KOPT-K1 (cell line): ENCODE measurements at regions not wholly inside any gene's neighbourhood (a gene's known extent, or its start where the extent isn't known, plus 50 kb on each side); places are given as distances from the start of the nearest gene placed in this dataset.
"Not testable (repeated sequence)": the region's sequence is repeated elsewhere in the genome, so short reads cannot be mapped to it uniquely, and the experiment has no call there.

Experiments used
- H3K27ac ChIP-seq: fragments of 200-600 bp; sonication (generic); 2 replicates; pipeline ENCODE4 v1.5.1; 2016; ENCODE audit warnings: antibody characterized with exemption, mild to moderate bottlenecking, low read depth, low read length; ENCODE audit not compliant: poor library complexity, severe bottlenecking
- H3K36me3 ChIP-seq: fragments of 200-600 bp; sonication (generic); 2 replicates; pipeline ENCODE4 v1.5.1; 2017; ENCODE audit warnings: antibody characterized with exemption, mild to moderate bottlenecking, low read length, moderate library complexity; ENCODE audit not compliant: insufficient read depth
- H3K9me3 ChIP-seq: fragments of 200-600 bp; sonication (generic); 2 replicates; pipeline ENCODE4 v1.5.1; 2017; ENCODE audit warnings: antibody characterized with exemption, low read length, mild to moderate bottlenecking; ENCODE audit not compliant: insufficient read depth, poor library complexity, severe bottlenecking

DNA sequence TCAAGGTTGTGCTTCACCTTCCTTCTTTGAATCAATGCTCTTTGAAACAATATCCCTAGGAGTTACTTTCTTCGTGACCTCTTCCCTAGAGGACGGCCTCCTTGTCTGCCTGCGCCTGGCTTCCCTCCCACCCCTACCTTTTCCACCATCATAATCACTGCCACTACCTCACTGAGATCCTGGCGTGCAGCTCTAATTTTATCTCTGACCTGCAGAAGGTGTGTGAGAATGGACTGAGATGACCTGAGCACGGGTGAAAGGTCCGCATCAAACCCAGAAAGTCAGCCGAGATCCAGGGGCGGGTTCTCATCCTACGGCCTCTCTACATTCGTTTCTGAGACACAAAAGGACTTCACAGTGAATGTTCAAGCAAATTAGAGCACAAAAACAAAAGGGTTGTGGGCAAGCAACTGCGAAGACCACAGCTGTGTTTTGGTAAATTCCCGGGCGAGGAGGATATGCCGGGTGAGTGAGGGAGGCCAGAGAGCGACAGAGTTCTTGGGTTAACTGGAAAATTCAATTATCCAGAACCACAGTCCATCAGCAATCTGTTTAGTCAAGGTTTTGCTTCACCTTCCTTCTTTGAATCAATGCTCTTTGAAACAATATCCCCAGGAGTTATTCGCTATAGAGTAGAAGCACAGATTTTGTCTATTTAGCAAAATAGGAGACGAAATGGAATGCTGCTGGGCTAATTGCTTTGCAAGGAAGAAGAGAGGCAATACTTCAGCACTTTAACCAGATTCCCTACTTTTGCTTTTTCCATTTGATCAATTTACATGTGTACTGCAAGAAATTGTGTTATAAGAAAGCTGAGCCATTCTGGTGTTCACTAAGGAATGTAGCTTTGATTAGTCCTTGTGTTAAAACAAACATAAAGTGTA lies 212.6 kb downstream of the ACKR3 start:
- H3K9me3 ChIP-seq: peaks cover 3% of the 10 kb centered on the region
- H3K36me3 ChIP-seq: no peaks in the 10 kb centered on the region
- no peak overlapping the region for H3K27ac ChIP-seq

DNA sequence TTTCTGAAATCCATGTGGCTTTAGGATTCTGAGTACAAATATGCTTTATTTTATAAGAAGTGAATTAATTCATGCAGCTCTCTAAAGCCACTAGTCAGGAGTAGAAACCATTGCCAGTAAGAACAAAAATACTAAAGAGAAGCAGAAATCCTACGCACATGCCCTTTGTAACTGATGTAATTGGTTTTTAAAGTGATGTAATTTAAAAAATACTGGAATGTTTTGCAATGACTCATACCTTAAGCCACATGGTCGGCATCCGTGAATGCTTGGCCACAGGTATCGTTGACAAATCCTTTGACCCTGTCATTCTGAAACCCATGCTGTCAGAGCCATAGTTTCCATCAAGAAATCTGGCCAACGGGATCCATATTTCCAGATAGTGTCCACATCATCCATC lies 213.3 kb downstream of the ACKR3 start:
- Histone ChIP-seq H3K36me3 (no peaks in the 10 kb centered on the region), H3K27ac (no peak overlapping the region), H3K9me3 (peaks cover 6% of the 10 kb centered on the region)

DNA sequence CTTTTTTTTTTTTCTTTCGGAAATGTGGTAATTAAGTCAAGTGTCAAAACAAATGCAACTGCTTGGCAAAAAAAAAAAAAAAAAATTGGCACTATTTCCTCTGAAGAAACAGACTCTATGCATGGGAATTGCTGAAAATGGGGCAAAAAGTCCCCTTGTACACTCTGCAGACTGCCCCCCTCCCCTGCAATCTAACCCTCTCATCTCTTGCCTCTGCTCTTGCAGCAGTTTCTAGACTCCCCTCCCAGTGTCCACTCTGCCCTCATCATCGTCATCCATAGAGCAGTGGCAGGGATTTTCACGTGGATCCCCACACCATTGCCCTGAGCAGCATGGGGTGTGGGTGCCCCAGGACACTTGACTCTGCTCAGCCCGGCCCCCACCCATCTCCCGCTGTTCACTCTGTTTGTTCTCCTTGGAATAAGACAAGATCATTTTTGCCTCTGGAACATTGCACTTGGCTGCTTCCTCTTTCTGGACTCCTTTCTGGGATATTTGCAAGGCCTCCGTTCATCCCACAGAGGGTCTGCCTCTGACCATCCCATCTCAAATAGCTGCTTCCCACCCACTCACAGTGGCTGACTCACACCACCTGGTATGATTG lies 213.9 kb downstream of the ACKR3 start:
- H3K27ac ChIP-seq: no peak overlapping the region
- peaks cover 6% of the 10 kb centered on the region for H3K9me3 ChIP-seq
- H3K36me3 ChIP-seq: no peaks in the 10 kb centered on the region

DNA sequence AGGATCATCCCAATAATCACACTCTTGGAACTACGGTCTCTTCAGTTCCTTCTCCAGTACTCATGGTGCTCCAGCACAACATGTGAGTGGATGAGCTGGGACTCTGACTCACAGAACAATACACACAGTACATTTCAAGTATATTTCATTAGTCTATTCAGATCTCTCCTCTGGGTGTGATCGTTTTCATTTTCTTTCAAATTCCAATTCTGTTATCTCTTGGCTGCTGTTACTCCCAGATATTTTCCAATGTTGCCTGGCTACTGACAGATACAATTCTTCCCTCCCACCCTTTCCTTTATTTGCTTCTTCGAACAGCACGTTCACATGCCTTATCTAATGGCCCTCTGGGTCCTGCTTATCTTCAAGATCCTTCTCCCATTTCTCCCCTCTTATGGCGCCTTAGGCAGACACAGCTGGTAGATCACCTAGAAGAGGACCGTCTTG lies 216.0 kb downstream of the ACKR3 start:
- H3K36me3 ChIP-seq: no peaks in the 10 kb centered on the region
- no peak overlapping the region for H3K27ac ChIP-seq
- H3K9me3 ChIP-seq: peaks cover 6% of the 10 kb centered on the region

DNA sequence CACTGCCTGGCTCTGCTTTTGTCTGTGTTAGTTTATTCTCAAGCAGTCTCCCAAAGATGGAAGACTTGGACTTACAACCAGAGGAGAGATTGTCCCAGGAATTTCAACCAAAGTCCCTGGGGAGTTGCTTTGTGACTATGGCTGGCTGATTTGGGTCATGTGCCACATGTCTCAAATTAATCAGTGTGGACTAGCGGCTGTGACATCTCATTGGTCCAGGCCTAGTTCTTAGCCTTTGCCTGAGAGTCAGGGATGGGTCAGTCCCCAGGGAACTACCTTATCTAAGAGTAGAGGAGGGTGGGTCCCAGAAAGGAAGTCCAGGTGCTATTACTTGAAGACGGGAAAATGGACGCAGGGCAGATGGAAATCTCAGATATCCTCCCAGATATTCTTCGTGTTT lies 217.1 kb downstream of the ACKR3 start:
- H3K9me3 ChIP-seq: peaks cover 6% of the 10 kb centered on the region
- no peaks in the 10 kb centered on the region for H3K36me3 ChIP-seq
- no peak overlapping the region for H3K27ac ChIP-seq

DNA sequence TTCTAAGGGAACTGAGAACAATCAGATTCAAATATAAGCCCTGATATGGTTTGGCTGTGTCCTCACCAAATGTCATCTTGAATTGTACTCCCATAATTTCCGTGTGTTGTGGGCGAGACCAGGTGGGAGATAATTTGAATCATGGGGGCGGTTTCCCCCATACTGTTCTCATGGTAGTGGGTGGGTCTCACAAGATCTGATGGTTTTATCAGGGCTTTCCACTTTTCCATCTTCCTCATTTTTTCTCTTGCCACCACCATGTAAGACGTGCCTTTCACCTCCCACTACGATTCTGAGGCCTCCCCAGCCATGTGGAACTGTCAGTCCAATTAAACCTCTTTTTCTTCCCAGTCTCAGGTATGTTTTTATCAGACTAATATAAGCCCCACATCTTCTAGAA lies 217.8 kb downstream of the ACKR3 start:
- H3K27ac ChIP-seq, H3K36me3 ChIP-seq: not testable (repeated sequence)

DNA sequence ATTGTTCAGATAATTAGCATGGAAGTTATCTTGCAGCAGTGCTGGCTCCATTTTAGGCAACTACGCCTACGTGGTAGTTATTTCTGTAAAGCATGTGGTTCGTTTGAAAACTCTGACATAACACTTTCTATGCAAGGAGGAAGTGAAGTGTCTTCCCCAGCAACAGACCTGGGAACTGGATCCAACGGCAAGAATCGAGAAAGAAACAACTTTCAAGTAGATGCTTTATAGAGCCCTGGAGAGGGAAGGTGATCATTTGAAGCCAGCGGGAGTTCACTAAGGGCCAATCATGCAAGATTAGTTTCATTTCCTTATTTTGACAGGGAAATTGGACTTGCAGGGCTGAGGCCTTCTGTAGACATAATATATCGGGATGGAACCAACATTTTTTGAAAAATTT lies 218.3 kb downstream of the ACKR3 start:
- H3K27ac ChIP-seq: no peak overlapping the region
- H3K9me3 ChIP-seq: peaks cover 6% of the 10 kb centered on the region
- no peaks in the 10 kb centered on the region for H3K36me3 ChIP-seq

More for the DNA sequence above, 217.8 kb downstream of the ACKR3 start:
- not testable (repeated sequence) for H3K9me3 ChIP-seq

DNA sequence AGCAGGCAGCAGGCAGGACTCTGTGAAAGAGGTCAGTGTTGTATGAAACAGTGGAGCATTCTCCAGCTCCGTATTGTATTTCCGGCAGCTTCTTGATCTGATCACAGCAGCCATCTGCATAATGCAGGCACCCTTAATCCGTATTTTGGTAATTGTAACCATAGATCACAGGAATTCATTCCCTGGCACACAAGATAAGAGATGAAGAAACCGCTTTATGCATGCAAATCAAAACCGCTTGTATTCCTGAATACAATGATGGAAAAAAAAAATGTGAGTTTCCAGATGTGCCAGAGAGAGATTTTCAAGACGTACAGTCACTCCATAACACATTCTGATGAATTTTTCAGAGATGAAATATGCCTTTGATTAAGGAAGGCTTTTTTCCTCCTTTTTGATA lies 221.3 kb downstream of the ACKR3 start:
- Histone ChIP-seq H3K9me3 (peaks cover 6% of the 10 kb centered on the region), H3K36me3 (no peaks in the 10 kb centered on the region), H3K27ac (no peak overlapping the region)

DNA sequence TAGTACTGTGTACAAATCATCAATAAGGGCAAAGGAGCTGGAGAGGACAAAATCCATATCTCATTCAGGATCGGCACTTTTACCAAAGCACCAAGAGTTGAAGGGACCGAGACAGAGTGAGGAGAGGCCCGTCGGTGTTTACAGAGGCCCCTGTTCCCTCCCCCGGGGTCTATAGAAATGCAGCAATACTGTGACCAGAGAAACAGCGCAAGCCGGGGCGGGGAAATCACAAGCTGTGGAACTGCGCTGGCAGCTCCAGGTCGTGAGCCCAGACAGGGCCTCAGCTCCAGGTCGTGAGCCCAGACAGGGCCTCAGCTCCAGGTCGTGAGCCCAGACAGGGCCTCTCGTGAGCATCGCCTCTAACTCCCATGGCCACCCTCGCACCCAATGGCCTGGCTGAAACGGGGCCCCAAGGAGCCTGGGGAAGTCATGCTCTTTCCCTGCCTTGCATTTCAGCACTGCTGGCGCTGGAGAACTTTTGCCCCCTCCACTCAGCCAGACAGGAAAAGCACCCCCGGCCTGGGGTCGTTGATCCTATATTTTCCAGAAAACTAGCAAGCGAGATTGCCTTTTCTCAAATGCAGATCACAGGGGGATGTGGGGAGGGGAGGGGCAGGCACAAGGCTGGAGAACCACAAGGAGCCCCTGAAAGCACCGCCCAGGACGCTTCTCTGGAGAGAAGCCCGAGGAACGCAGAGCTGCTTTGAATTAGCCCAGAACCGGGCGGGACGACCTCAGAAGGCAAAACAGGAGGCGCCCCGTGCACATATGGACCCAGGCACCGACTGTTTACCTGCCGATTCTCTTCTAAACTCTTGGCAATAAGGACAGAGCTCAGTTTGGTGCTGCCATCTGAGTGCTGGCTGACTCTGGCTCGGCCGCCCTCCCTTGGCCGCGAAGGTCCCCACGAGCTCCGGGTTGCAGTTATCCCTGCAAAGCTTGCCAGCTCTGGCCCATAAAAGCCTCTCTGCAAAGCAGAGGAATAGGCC lies 223.7 kb downstream of the ACKR3 start:
- Histone ChIP-seq H3K36me3 (no peaks in the 10 kb centered on the region), H3K27ac (no peak overlapping the region), H3K9me3 (no peaks in the 10 kb centered on the region)

DNA sequence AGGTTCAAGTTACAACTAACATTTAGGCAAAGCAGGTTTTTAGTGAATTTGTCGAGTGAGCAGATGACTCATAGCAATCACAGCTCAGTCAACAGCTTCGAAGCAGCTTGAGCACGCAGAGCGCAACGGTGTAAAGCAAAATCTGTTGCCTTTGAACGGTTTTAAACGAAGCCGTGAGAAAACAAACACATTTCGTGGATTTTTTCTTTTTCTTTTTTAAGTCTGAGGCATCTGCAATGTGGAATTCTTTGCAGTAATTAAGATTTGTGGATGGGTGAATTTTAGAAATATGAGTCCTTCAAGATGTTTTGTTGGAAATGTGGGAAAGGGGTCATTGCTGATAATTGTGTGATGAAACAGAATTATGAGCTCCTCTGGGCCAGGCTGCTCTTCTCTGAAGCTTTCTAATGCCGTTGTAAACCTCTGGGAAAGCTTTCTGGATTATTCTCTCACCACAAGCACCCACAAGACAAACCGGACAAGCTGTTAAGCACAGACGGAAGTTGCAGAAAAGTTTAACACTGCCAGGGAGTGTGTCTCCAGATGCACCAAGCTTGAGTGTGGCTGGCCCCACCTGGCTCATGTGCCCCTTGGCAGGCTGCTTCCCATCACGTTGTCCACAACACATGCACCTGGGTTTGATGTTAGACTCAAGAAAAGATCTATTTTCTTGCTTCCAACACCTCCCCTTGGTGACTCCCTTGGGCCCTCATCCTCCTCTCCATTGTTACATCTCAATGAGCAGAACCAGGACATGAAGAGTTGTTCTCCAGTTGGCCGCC lies 224.7 kb downstream of the ACKR3 start:
- H3K36me3 ChIP-seq: no peaks in the 10 kb centered on the region
- no peaks in the 10 kb centered on the region for H3K9me3 ChIP-seq
- H3K27ac ChIP-seq: no peak overlapping the region

DNA sequence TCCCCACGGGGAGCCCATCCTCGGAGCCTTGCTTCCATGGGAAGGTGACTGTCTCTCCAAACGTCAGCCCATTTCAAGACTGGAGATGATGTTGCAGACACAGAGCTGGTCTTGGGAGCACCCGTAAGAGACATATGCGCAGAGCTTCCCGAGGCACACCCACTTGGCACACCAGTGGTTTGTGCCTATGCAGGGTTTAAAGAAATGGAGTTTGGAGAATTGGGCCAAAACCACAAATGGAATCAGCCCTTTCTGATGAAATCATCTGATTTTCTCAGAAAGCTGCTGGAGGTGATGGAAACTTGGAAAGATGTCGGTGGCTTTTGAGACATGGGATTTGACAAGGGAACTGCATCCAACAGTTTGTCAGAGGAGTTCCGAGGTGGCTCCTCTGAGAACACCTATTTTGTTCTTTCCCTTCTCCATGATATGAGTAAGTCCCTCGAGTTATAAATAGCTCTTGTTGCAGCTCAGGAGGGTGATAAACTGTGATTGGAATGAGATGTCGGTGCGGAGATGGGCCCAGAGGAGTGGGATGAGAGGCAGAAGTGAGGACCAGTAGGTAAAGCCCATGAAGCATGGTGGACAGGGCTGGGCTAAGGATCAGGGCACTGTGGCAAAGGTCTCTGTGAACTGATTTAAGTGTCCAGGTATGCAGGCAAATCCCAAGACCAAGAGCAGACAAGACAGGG lies 225.7 kb downstream of the ACKR3 start:
- H3K27ac ChIP-seq: no peak overlapping the region
- H3K9me3 ChIP-seq: no peaks in the 10 kb centered on the region

DNA sequence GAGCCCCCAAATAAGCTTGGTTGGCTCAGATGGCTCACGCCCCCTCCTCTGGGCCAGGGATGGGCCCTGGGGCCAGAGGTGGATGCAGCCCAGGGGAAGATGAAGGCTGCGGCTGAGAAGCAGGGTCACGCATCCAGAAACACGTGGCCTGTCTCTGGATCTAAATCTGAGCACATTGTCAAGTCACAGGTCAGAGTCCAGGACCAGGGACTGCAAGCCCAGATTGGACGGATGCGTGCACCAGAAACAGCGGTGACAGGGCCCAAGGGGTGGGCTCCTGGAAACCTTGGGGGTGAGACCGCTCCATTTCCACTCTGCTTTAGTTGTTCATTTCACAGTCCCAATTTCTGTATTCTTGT lies 226.2 kb downstream of the ACKR3 start:
- Histone ChIP-seq H3K9me3 (no peaks in the 10 kb centered on the region), H3K36me3 (no peaks in the 10 kb centered on the region), H3K27ac (no peak overlapping the region)

More for the DNA sequence above, 225.7 kb downstream of the ACKR3 start:
- H3K36me3 ChIP-seq: no peaks in the 10 kb centered on the region

DNA sequence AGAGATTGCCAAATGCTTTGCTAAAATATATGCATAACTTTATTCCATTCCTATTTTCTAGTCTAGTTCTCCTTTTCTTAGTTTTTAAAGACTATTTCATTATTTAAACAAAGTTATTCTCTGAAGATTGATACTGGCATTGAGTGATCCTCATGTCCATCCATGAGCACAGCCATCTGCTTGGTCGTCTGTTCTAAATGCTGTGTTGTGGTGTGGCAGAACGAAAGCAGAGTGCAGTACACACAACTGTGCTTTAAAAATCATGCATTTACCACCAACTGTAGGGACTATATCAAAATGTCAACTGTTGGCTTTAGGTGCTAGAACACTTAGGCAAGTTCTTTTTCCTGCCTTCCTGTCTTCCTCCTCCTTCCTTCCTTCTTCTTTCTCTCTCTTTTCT lies 226.6 kb downstream of the ACKR3 start:
- Histone ChIP-seq H3K36me3 (no peaks in the 10 kb centered on the region), H3K27ac (no peak overlapping the region)

DNA sequence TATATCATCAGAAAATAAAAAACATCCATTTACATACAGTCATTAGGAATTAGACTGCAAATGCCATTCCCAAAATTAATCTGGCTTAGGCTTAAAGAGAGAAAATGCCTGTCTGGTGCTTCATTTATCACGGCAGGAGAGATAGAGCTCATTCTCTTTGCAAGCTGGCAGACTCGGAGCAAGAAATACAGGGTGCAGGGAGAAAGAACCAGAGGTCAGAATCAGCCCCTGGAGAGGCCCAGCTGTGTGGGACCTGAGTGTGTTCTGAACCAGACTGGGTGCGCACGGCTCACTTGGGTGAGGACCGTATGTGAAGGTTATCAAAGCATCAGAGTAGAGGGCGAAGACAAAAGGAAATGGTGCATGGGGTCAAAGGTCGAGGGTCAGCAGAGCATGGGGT lies 227.8 kb downstream of the ACKR3 start:
- H3K9me3 ChIP-seq: no peaks in the 10 kb centered on the region
- no peak overlapping the region for H3K27ac ChIP-seq
- no peaks in the 10 kb centered on the region for H3K36me3 ChIP-seq

More for the DNA sequence above, 226.6 kb downstream of the ACKR3 start:
- H3K9me3 ChIP-seq: no peaks in the 10 kb centered on the region
